Activated CD4-positive, alpha-beta T cell treated with anti-CD3 and anti-CD28 coated beads, Interleukin-2, amount 50 U/mL, for 24 hours (primary cell): ENCODE measurements at regions not wholly inside any gene's neighbourhood (a gene's known extent, or its start where the extent isn't known, plus 50 kb on each side); places are given as distances from the start of the nearest gene placed in this dataset.

Source experiments
- DNase-seq, 2 donors: peaks; one replicate each; pipeline ENCODE4 v3.0.0-alpha.2; 2020; ENCODE audit warnings: low read depth in 1 of 2, low spot score in 1 of 2

DNA sequence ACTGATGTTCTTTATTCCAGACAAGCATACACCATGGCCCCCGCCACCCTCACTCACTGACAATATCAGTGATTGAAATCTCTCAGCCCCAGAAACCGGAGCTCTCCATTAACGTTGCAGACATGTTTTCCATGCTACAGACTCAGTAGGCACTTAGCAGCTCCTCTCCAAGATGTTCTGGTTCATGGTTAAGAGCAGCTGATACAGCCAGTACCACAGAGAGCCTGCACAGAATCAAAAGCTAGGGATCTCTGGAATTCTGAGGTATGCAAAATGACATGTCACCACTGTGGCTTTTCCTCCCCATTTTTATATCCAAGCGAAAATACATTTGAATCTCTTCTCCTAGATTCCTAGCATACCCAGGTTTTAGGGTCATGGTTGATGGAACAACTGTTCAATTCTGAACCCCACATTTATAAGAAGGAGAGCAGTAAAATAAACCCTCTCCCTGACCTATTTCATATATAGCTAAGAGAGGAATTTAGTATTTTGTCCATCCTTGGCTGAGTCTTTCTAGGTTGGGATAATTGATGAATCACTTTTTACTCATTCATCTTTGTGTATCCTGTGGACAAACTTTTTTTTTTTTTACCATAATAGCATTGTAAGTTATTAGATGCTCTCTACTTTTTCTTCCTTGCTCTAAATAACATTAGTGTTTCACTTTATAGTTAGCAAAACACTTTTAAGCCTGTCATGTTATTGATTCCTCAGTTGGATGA is 488.4 kb upstream of the PIK3C3 start:
- DNase-seq: no peak

DNA sequence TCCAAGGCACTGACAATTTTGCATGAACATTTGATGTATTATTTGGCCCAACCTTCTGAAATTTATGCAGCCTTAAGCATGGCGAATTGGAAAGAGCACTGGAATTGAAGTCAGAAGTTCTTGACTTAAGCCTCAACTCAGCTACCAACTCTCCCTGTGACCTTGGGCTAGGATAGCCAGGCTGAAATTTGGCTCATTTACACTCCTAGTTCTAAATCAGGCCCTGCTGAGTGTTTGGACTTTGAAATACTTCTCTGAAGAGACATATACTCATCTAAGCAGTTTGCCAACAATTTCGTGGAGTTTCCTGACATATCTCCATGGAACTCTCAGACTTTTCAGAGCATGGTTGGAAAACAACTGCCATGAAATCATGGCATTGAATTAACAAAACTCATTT is 489.6 kb upstream of the PIK3C3 start:
- DNase-seq: no peak

DNA sequence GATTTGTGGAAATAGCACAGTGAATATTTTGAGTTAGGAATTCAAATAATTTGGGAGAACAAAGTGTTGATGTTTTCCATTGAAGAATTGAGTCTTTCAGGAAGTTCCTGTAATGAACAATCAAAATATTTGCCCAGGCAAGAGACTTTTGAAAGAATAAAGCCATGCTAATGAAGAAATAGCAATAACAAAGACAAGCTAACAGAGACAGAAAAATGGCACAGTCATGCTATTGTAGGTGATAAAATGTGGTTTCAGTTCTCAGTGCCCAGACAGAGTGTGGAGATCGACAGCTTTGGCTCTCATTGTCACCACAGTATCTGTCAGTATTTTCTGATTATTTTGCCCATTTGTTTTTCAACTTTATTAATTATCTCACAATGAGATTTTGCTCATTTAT is 490.8 kb upstream of the PIK3C3 start:
- no peak for DNase-seq

DNA sequence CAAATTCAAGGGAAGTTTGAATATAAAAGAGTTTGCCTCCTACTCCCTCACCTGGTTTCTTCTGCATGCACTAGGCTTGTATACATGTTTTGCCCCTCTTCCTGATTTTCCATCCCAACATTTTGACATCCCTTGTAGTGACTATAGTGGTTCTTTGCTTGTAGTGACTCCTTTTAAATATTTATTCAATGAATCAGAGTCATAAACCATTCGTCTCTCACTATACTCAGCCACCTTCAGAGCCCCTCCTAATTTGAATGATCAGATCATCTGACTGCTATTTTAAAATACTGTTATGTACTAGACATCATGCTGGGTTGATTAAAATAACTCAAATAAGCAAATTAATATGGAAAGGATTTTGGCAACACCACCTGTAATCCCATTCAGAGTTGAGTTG is 492.1 kb upstream of the PIK3C3 start:
- DNase-seq: no peak

DNA sequence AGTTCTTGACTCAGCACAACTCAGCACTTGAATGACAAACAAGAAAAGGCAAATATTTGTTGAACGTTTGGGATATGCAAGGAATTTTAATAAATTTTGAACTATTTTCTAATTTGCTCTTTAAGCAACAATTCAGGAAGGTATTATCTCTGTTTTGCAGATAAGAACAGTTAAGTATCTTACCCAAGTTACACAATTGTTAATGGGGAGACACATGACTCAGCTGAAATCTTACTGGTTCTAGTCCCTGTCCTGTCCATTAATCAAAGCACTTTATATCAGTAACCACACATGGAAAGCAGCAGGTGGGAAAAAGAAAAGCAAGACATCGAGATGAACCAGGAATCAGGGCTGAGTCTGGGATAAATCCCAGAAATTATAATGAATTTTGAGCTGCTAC is 493.9 kb upstream of the PIK3C3 start:
- no peak for DNase-seq

DNA sequence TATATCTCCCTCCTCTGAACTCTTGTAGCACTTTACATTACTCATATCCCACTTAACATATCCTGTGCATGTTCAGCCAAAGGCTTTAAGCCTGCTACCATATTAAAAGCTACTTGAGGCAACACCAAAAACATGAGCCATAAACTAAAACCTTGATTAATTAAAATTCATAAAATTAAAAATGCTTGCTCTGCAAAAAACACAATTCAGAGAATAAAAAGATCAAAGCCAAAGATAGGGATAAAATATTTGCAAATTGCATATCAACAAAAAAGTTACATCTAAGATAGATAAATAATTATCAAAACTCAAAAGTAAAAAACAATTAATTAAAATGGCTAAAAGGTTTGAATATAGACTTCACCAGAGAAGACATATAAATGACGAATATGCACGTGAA is 495.4 kb upstream of the PIK3C3 start:
- DNase-seq: no peak

DNA sequence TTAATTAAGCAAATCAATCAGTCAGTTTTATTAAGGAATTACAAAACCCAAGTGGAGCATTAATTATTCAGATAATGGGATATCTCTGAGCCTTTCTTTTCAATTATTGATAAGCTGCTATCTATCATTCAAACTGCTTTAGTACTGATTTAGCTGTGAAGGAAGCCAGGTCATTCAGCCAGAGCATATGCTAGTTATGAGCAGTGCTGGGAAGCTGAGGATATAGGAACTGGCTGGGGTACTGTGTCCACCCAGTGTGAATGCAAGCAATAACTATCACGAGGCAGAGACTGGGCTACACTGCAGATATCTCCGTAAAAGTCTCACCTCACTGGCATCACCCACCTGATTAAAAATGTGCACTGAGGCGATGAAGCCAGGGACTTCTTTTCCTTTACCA is 496.7 kb upstream of the PIK3C3 start:
- DNase-seq: no peak

DNA sequence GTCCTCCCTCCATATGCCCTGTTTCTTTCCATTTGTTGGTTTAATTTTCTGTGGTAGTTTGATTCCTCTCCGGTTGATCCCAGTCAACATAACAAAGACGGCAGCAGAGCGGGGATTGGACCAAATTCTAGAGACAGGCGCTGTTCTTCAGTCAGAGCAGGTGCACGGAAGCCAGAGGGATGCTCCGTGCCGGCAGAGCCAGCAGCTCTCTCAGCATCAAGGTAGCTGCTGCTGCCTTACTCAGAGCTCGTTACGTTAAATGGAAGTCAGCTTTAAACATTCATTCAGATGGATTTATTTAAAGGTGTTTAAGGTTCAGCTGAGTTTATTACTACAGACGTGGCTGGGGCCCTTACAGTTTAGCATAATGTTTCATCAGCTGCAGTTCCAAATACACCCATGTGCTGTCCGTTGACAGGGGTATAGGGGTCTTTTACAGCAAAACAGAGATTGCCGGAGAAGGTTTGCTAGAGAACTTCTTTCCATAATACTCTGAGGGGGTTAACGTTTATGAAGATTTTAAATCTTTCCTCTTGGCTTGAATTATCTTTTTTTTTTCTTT is 497.2 kb upstream of the PIK3C3 start:
- DNase-seq: no peak

DNA sequence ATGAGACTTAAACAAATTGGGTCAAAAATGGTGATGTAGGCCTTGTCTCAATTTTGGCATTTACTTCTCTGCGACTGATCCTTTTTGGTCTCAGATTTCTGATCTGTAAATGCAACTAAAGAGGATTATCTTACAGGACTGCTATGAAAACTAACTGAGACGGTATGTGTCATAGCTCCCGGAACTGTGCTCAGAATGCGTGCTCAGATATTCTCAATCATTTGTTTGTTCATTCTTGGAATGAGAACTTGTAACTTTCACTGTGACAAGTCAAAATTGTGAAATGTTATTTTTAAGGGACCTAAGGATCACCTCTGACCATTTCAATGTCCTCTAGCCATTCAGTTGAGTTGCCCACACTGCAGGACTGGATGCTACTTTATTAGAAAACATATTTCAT is 498.2 kb upstream of the PIK3C3 start:
- no peak for DNase-seq

DNA sequence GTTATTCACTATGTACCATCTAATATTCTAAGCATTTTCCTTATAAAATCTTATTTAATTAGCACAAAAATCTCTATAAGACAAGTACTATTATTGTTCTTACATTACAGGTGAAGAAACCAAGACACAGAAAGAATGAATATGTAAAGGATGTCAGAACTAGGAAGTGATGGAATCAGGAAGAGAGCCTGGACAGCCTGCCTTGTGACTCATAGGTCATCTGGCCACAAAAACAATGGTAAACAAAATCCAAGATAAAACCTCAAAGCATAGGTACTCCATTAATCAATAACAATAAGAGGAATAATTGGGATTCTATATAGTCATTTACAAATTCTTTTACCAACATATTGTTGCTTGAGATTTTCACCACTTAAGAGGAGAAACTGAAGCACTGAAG is 505.4 kb upstream of the PIK3C3 start:
- no peak for DNase-seq

DNA sequence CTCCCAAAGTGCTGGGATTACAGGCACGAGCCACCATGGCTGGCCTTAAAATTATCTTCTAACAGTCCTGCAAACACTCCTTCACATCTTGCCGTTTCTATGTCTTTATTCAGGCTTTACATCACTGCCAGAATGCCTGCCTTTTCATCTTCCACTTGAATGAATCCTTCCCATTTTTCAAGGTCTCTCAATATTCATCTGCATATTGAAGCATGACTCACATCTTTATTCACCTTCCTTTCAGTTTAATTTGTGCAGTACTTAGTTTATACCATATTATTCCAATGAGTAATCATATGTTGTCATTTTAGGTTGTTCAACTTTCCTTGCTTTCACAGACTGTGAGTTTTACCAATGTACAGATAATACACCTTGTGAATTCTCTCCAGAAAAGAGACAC is 510.1 kb upstream of the PIK3C3 start:
- DNase-seq: no peak

DNA sequence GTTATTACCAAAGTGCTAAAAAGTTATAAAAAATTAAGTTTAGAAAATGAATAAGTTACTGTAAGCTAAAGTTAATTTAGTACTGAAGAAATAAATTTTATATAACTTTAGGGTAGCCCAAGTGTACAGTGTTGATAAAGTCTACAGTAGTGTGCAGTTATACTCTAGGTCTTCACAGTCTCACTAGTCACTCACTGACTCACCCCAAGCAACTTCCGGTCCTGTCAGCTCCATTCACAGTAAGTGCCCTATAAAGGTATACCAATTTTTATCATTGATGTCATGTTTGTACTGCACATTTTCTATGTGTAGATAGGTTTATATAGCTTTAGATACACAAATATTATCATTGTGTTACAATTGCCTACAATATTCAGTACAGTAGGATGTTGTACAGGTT is 518.3 kb upstream of the PIK3C3 start:
- DNase-seq: no peak

DNA sequence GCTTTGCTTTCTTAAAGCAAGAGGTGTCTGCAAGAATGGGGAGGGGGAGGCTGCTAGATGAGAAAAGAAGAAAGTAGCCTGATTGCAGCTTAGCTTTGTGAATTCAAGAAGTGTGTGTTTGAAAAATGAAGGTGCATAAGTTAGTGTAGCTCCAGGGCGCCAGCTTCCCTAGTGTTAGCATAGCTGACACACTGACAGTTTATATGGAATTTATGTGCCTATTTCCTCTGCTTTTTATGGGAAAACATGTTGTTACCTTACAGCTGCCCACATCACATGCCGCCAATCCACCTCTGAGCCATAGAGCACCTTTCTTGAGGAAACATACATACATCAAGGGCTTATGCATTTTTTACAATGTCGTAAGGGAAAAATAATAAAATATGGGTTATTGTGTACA is 536.4 kb upstream of the PIK3C3 start:
- no peak for DNase-seq

DNA sequence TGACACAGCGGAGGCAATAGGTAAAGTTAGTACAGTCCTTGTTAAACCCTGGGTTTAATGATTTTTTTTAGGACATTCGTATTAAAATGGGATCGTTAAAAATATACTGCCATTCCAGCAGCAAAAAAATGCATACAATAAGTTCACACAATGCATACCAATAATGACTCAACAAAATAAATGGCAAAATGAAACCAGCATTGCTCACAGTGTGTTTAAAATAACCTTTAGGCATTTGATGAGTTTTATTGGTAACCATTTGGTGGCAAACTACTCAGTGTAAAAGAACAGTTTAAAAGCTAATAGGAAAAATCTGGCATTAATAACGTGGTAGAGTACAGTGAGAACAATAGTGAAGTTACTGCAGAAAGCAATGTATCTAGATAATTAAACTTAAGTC is 539.0 kb upstream of the PIK3C3 start:
- no peak for DNase-seq

DNA sequence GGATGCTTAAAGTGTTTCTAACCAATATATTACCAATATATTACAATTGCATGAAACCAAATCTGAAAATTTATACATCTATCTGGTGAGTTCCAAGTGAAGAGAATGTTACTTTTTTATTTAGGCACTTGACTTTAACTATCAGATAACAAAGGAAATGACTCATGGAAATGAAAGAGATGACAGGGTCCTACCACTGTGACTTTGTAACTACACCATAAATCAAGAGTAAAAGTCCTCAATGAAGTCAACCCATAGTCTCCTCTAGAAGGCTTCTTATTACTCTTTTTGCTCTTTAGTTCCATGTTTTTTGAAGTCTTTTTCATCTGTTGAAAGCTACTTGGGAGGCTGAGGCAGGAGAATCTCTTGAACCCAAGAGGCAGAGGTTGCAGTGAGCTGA is 545.0 kb upstream of the PIK3C3 start:
- DNase-seq: no peak

DNA sequence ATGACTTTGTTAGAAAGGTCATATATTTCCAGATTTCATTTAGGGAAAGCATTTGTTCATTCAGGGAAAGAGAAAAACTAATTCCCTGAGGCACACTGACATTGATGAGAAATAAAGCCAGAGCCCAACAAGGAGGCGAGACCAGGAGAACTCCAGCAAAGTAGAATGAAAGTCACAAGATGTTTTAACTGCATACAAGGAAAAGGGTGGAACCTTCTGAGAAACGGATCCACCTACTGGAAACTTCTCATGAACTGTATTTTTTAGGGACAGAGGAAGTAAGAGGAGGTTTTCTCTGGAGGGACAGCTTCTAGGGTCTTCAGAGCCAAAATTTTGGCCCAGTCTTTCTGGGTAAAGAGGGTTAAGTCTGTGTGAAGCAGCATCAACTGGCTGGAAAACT is 548.2 kb upstream of the PIK3C3 start:
- DNase-seq: no peak

DNA sequence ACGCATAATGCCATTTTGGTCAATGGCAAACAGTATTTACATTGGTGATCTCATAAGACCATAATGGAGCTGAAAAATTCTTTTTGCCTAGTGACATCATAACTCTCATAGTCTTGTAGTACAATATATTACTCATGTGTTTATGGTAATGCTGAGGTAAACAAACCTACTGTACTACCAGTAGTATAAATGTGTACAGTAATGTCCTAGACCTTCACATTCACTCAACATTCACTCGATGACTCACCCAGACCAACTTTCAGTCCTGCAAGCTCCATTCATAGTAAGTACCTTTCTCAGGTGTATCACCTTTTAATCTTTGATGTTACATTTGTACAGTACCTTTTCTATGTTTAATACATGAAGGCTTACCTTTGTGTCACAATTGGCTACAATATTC is 558.2 kb upstream of the PIK3C3 start:
- DNase-seq: no peak

DNA sequence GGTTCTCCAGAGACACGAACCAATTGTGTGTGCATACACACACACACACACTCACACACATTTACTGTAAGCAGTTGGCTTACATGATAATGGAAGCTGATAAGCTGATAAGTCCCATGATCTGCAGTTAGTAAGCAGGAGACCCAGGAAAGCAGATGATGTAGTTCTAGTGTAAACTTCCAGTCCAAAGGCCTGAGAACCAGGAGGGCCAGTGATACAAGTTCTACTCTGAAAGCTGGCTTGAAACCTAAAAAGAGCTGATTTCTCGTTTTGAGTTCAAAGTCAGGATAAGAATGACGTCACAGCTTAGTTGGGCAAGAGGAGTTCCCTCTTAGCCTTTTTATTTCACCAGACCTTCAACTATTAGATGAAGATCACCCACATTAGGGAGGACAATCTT is 558.8 kb upstream of the PIK3C3 start:
- DNase-seq: no peak

DNA sequence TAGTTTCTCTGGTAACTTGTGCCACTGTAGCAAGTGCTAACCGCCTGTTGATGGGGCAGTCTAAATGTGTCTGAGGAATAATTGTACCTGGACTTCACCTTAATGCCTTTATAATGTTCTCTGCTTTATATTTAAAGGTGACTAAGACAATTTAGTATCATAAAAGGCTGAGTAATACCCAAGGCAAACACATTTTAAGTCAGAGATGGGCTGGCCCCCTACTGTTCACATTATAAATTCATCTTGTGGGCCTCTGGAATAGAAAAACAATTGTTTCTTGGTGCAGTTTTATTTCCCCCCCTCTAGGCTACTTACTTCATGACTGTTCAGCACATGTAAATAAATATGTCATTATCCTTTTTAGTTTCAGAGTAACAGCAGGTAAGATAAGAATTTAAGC is 559.3 kb upstream of the PIK3C3 start:
- DNase-seq: no peak

DNA sequence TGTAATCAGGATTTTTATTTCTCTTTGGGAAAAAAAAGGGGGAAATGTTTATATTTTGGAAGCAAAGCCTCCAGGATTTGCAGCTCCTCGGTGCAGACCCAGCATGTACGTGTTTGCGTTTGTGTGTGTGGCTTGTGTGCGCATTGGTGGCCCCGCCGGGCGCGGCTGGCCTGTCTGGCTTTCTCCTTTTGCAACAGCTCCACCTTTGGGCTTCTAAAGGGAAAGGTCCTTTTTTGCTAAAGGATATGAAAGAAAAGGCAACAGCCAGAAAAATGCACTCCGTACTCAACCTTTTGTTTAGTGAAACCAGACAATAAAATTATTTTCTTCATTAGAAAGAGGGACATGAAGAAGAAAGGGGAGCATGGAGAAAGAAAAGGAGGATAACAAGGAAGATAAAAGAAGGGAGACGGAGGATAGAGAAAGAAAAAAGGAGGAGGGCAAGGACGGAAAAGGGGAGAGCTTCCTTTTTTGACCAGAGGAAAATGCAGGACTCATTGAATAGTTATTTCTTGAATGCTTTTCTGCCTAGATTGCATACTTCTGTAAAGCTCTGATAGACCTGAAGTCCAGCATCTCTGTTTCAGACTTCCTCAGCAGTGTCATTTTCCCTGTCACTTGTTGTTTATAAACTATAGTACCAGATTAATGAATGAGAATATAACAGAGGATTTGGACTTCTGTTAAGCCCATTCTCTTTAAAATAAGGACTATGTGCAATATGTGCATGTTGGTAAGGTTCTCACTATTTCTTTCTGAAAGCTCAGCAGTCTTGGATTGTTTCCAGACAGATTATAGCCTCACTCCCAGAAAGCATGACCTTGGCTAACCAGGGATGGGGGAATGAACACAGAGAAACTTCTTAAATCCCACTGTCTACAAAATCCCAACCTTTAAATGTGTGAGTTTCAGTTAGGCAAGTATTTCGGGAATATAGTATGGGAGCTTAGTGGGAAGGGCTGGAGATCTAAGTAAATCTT is 563.1 kb upstream of the PIK3C3 start:
- no peak for DNase-seq

DNA sequence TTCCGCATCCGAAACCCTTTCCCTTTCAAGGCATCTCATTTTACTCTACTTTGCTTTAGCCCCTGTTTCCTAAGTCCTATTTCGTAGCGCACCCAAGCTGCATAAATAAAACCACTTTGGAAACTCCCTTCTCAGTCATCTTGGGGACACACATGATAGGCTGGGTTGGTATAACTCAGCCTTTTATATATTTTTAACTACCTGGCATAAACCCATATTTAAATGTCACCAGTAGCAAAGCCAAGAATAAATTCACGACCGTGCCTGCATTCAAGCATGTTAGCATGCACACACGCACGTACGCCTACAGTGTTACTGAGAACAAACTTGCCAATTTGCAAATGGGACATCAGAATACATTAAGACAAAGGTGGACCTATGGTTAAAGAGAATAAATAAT is 564.7 kb upstream of the PIK3C3 start:
- DNase-seq: no peak

DNA sequence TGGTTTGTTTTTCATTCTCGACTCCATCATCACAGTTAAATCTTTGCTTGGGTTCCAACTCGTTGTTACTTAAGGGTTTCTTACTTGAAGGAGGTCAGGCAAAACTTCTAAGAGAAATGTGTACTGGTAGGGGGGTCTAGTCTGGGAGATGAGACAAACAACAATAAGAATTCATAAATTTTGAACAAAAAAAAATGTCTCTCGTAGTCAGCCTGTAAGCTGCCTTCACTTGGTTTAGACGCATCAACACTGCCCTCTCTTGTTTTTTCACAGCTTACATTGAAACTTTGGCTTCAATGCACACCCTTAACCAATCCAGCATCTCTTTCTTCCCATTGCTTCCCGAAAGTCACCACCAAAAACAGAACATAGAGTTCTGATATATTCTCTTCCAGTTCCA is 576.4 kb upstream of the PIK3C3 start:
- DNase-seq: no peak
